GM12865 (cell line): ENCODE measurements at regions not wholly inside any gene's neighbourhood (a gene's known extent, or its start where the extent isn't known, plus 50 kb on each side); places are given as distances from the start of the nearest gene placed in this dataset.

ENCODE experiments used
- DNase-seq: peaks from one replicate; pipeline ENCODE4 v3.0.0; 2010; ENCODE audit warnings: low read depth
- H3K4me3 ChIP-seq: 2 replicates; pipeline ENCODE4 v1.5.1; 2011; ENCODE audit warnings: mild to moderate bottlenecking, low read depth, low read length, control low read depth
- TF ChIP-seq, protein P1 (sequence below): IDR thresholded peaks from 2 replicates; pipeline ENCODE4 v1.5.1; 2011; ENCODE audit warnings: low read length, control low read depth, low read depth, inconsistent platforms; ENCODE audit not compliant: insufficient read depth; ENCODE audit errors: missing control alignments

DNA sequence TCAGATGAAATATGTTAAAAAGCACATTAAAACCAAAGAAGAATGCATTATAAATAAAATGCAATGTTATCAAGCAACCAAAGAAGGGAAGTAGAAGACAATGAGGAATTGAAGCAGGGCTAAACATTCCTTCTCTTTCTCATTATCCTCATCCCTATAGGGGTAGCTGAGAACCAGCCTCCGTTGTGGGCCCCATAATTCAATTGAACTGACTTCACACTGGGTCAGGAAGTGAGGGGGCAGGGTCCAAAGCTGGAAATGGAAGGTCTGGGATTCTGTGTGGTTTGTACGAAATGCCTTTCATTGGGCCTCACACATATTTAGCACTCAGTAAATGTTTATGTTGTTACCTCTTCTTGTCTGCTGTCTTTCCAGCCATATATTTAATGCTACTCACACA is 220.4 kb upstream of the CD180 start:
- no peak for DNase-seq
- TF ChIP-seq, protein P1, sequence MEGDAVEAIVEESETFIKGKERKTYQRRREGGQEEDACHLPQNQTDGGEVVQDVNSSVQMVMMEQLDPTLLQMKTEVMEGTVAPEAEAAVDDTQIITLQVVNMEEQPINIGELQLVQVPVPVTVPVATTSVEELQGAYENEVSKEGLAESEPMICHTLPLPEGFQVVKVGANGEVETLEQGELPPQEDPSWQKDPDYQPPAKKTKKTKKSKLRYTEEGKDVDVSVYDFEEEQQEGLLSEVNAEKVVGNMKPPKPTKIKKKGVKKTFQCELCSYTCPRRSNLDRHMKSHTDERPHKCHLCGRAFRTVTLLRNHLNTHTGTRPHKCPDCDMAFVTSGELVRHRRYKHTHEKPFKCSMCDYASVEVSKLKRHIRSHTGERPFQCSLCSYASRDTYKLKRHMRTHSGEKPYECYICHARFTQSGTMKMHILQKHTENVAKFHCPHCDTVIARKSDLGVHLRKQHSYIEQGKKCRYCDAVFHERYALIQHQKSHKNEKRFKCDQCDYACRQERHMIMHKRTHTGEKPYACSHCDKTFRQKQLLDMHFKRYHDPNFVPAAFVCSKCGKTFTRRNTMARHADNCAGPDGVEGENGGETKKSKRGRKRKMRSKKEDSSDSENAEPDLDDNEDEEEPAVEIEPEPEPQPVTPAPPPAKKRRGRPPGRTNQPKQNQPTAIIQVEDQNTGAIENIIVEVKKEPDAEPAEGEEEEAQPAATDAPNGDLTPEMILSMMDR, result no peak
- H3K4me3 ChIP-seq, result no peak overlapping the region

DNA sequence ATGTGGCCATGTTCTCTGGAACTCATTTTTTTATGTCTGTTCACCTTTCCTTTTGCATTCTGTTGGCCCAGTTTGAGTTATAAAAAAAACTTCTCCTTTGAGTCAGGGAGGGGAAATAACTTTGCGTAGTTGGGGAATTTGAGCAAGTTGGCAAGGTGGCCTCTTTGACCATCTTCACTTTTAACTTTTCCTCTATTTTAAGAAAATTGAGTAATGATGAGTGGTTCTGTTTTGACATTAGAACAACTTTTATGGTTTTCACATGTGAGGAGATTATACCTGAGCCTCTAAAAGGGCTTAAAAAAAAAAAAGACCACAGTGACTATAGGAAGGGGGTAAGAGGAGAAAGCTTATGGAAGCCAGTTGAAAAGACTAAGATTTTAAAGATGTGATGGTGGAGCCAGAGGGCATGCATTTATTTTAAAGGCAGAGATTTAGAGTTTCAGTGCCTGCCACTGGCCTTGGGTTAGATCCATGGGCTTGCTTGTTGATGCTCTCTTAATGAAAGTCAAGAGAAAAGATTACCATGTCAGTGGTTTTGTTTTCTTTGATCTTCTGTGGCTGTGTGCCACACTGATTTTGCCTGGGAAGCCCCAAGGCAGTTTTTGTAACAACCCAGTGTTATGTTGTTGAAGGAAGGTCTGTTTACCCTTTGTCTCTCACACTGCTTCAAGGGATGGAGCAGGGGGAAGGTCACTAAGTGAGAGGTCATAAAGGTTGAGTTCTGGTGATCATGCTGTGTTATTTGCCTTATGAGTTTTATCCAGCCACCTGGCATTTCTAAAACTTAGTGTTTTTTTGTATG is 219.7 kb upstream of the CD180 start:
- TF ChIP-seq, protein P1, result no peak
- peak; percentile 81 for DNase-seq
- no peak overlapping the region for H3K4me3 ChIP-seq

DNA sequence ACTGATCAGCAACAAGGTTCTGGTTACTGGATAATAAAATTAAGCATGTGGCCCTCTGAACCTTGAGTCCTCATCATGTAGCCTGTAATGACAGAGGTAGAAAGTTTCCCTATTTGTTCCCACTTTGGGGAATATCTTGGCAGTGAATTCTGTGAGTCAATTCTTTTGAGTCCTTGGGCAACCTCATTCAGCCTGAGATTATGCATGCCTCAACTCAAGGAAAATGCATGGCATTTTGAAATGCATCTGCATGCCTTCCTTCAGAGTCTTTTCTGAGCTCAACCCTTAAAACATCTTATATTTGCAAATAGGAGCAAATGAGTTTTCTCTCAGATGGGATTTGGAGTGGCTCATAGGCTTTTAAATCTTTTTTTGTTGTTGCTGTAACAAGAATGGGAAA is 218.1 kb upstream of the CD180 start:
- DNase-seq, result no peak
- no peak overlapping the region for H3K4me3 ChIP-seq
- TF ChIP-seq, protein P1, result no peak

DNA sequence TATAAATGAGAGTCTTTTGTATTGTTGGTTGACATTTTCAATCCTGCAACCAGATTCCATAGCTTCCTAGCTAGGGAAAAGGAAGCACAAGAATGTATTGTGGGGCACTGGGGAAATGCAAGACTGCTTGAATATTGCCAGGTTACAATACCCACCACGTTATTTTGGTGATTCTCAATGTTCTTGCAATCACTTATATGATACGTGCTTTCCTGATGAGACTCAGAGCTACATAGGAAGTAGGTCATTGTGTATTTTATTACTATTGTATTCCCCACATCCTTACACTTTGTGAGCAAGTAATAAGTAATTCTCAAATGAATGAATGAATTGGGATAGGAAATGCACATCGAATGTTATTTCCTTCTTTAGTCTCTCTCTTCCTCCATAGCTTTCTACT is 217.1 kb upstream of the CD180 start:
- DNase-seq, result no peak
- no peak overlapping the region for H3K4me3 ChIP-seq
- TF ChIP-seq, protein P1, result no peak

DNA sequence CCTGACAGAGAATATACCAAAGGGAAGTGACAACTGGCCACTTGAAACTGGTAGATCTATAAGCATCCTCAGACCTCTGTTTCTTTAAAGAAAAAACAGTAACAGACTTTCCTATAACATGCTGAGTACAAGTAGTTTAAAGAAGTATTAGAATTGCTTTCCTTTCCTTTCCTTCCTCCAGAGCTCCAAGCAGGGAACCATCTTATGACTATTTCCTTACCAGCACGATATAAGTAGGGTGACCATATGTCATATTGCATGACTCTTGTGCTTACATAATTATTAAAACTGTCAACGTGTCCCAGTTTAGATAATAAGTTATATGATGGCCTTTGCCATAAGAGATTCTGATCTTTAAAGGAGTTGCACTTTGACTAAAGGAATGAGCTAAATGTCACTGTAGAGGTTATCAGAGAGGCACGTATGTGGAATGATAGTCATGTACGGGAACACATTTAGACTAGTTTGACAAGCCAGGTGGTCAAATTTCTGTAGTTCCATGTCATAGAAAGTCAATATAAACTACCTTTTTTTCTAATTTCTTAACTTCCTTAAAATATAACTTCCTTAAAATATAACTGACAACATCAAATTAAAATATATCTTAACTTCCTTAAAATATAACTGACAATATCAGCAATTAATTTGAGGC is 212.7 kb upstream of the CD180 start:
- no peak overlapping the region for H3K4me3 ChIP-seq
- TF ChIP-seq, protein P1, result no peak
- no peak for DNase-seq

DNA sequence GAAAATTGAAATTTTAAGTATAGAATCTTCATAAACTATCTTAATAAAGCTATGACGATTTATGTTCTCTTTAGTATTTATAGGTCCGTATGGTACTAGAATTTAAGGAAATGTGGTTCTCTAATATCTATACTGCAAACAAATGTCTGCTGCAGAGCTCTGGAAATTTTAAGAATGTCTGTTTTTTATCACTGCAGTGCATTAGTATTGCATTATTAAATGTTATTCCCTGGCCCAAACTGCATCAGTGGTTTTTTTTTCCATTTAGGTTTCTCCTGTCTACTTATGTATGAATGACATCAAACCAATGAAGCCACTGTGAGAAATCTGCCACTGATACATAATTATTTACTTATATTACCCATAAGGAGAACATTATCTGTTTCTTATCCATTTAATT is 211.4 kb upstream of the CD180 start:
- DNase-seq, result no peak
- TF ChIP-seq, protein P1, result no peak
- H3K4me3 ChIP-seq, result no peak overlapping the region

DNA sequence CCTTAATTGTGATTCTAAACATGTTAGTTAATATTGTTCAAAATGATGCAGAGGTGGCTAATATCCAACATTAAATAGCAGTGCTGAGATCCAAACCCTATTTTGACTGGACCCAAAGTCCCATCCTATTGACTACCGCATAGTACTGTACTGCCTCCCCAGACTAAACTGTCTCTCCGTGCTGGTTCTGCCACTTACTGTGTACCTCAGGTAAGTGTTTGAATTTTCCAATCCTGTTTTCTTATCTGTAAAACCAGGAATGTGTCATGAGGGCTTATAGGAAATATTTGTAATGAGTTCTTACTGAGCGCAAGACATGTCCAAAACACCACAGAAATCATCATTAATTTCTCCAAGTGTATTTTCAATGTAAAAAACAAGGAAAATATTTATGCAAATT is 209.2 kb upstream of the CD180 start:
- DNase-seq, result no peak
- TF ChIP-seq, protein P1, result no peak
- no peak overlapping the region for H3K4me3 ChIP-seq
